ENCODE measurements at regions not wholly inside any gene's neighbourhood (a gene's known extent, or its start where the extent isn't known, plus 50 kb on each side); places are given as distances from the start of the nearest gene placed in this dataset.

GRCh38 chr9:108528231-108528630, 327.6 kb downstream of the ACTL7B start:
- 82 to 88% methylated on average over 5 of the region's 5 CpGs for WGBS, 2 experiments
- H3K9me3 ChIP-seq (ENCODE audit: control insufficient read depth, low read length): no peaks in the 10 kb centered on the region
- H3K27ac ChIP-seq (ENCODE audit: insufficient read depth, low read depth, low read length, poor library complexity, severe bottlenecking): no peak overlapping the region
- H3K36me3 ChIP-seq (ENCODE audit: control insufficient read depth, insufficient read depth, low read length): no peaks in the 10 kb centered on the region
- no peaks in the 10 kb centered on the region for H3K4me1 ChIP-seq (ENCODE audit: control insufficient read depth, insufficient read depth, low read length)
- H3K4me3 ChIP-seq (ENCODE audit: insufficient read depth, low read depth, low read length): no peak overlapping the region
- no peaks in the 10 kb centered on the region for H3K27me3 ChIP-seq (ENCODE audit: control insufficient read depth, insufficient read depth, low read length, poor library complexity, severe bottlenecking)

- Histone ChIP-seq H3K27me3 (ENCODE audit: control insufficient read depth, insufficient read depth, low read length, poor library complexity, severe bottlenecking) (no peaks in the 10 kb centered on the region), H3K4me3 (ENCODE audit: insufficient read depth, low read depth, low read length) (no peak overlapping the region), H3K9me3 (ENCODE audit: control insufficient read depth, low read length) (no peaks in the 10 kb centered on the region), H3K4me1 (ENCODE audit: control insufficient read depth, insufficient read depth, low read length) (no peaks in the 10 kb centered on the region), H3K36me3 (ENCODE audit: control insufficient read depth, insufficient read depth, low read length) (no peaks in the 10 kb centered on the region), H3K27ac (ENCODE audit: insufficient read depth, low read depth, low read length, poor library complexity, severe bottlenecking) (no peak overlapping the region)
- WGBS, 2 experiments: 99 to 100% methylated on average over 1 of the region's 1 CpG
Observed at GRCh38 chr9:108526518-108526917, 329.3 kb downstream of the ACTL7B start.

GRCh38 chr9:108525186-108525585, 330.6 kb downstream of the ACTL7B start:
- H3K4me3 ChIP-seq (ENCODE audit: insufficient read depth, low read depth, low read length): no peak overlapping the region
- 95 to 97% methylated on average over 4 of the region's 4 CpGs for WGBS, 2 experiments
- H3K27ac ChIP-seq (ENCODE audit: insufficient read depth, low read depth, low read length, poor library complexity, severe bottlenecking): no peak overlapping the region
- no peaks in the 10 kb centered on the region for H3K36me3 ChIP-seq (ENCODE audit: control insufficient read depth, insufficient read depth, low read length)
- H3K27me3 ChIP-seq (ENCODE audit: control insufficient read depth, insufficient read depth, low read length, poor library complexity, severe bottlenecking): no peaks in the 10 kb centered on the region
- H3K4me1 ChIP-seq (ENCODE audit: control insufficient read depth, insufficient read depth, low read length): no peaks in the 10 kb centered on the region
- H3K9me3 ChIP-seq (ENCODE audit: control insufficient read depth, low read length): no peaks in the 10 kb centered on the region

DNA sequence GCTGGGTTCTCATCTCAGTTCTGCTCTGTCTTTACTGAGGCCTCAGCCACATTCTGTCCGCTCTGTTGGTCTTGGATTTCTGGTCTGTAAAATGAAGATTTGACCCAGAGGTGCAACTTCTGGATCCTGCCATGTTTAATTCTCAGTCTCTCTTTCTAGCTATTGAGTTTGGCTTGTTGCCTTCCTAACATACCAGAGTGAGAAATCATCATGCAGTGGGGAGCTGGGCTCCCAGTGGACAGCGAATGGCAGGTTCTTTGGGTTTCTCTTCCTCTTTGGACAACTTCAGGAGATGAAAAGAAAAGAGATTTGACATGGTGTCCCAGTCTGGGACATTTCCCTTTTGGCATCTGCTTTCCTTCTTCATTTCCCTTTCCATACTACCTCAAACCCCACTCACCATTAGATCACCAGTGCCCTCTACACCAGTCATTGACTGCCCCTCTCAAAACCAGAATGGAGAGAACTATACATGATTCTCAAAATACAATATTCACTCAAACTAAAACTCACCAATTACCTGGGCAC, 334.7 kb downstream of the ACTL7B start:
- Histone ChIP-seq H3K27me3 (ENCODE audit: control insufficient read depth, insufficient read depth, low read length, poor library complexity, severe bottlenecking) (no peaks in the 10 kb centered on the region), H3K36me3 (ENCODE audit: control insufficient read depth, insufficient read depth, low read length) (no peaks in the 10 kb centered on the region), H3K4me3 (ENCODE audit: insufficient read depth, low read depth, low read length) (no peak overlapping the region), H3K27ac (ENCODE audit: insufficient read depth, low read depth, low read length, poor library complexity, severe bottlenecking) (no peak overlapping the region), H3K9me3 (ENCODE audit: control insufficient read depth, low read length) (no peaks in the 10 kb centered on the region), H3K4me1 (ENCODE audit: control insufficient read depth, insufficient read depth, low read length) (no peaks in the 10 kb centered on the region)
- WGBS, 2 experiments: 87 to 88% methylated on average over 2 of the region's 2 CpGs

DNA sequence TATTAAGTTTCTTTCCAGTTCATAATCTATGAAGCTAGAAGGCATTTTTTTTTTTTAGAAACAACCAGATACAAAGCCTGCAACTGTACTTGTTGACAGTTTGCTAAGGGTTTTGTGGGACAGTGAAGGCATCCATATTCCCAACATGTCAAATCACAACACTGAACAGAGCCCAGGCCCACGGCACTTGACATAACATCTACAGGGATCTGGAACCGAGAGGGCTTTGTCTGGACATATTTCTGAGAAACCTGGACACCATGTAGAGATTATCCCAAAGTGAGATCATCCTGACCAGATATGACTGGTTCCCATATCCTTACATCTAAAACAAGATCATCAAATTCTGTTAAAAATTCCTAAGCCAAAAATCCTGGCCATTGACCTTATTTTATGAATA, 336.3 kb downstream of the ACTL7B start:
- Histone ChIP-seq H3K27ac (ENCODE audit: insufficient read depth, low read depth, low read length, poor library complexity, severe bottlenecking) (no peak overlapping the region), H3K36me3 (ENCODE audit: control insufficient read depth, insufficient read depth, low read length) (no peaks in the 10 kb centered on the region), H3K9me3 (ENCODE audit: control insufficient read depth, low read length) (no peaks in the 10 kb centered on the region), H3K4me3 (ENCODE audit: insufficient read depth, low read depth, low read length) (no peak overlapping the region), H3K27me3 (ENCODE audit: control insufficient read depth, insufficient read depth, low read length, poor library complexity, severe bottlenecking) (no peaks in the 10 kb centered on the region), H3K4me1 (ENCODE audit: control insufficient read depth, insufficient read depth, low read length) (no peaks in the 10 kb centered on the region)
- 88 to 94% methylated on average over 2 of the region's 2 CpGs for WGBS, 2 experiments

GRCh38 chr9:108517651-108518365, 338.0 kb downstream of the ACTL7B start:
- 91 to 92% methylated on average over 9 of the region's 9 CpGs for WGBS, 2 experiments
- H3K9me3 ChIP-seq (ENCODE audit: control insufficient read depth, low read length): no peaks in the 10 kb centered on the region
- H3K27me3 ChIP-seq (ENCODE audit: control insufficient read depth, insufficient read depth, low read length, poor library complexity, severe bottlenecking): no peaks in the 10 kb centered on the region
- no peak overlapping the region for H3K4me3 ChIP-seq (ENCODE audit: insufficient read depth, low read depth, low read length)
- H3K36me3 ChIP-seq (ENCODE audit: control insufficient read depth, insufficient read depth, low read length): no peaks in the 10 kb centered on the region
- no peaks in the 10 kb centered on the region for H3K4me1 ChIP-seq (ENCODE audit: control insufficient read depth, insufficient read depth, low read length)
- H3K27ac ChIP-seq (ENCODE audit: insufficient read depth, low read depth, low read length, poor library complexity, severe bottlenecking): no peak overlapping the region

- H3K9me3 ChIP-seq (ENCODE audit: control insufficient read depth, low read length): no peaks in the 10 kb centered on the region
- H3K4me1 ChIP-seq (ENCODE audit: control insufficient read depth, insufficient read depth, low read length): no peaks in the 10 kb centered on the region
- no peak overlapping the region for H3K27ac ChIP-seq (ENCODE audit: insufficient read depth, low read depth, low read length, poor library complexity, severe bottlenecking)
- no peaks in the 10 kb centered on the region for H3K36me3 ChIP-seq (ENCODE audit: control insufficient read depth, insufficient read depth, low read length)
- 92 to 98% methylated on average over 4 of the region's 4 CpGs for WGBS, 2 experiments
- H3K4me3 ChIP-seq (ENCODE audit: insufficient read depth, low read depth, low read length): no peak overlapping the region
- no peaks in the 10 kb centered on the region for H3K27me3 ChIP-seq (ENCODE audit: control insufficient read depth, insufficient read depth, low read length, poor library complexity, severe bottlenecking)
Observed at GRCh38 chr9:108516391-108516790, 339.4 kb downstream of the ACTL7B start.

GRCh38 chr9:108515856-108516255, 339.9 kb downstream of the ACTL7B start:
- H3K4me1 ChIP-seq (ENCODE audit: control insufficient read depth, insufficient read depth, low read length): no peaks in the 10 kb centered on the region
- no peaks in the 10 kb centered on the region for H3K36me3 ChIP-seq (ENCODE audit: control insufficient read depth, insufficient read depth, low read length)
- H3K9me3 ChIP-seq (ENCODE audit: control insufficient read depth, low read length): no peaks in the 10 kb centered on the region
- no peak overlapping the region for H3K27ac ChIP-seq (ENCODE audit: insufficient read depth, low read depth, low read length, poor library complexity, severe bottlenecking)
- WGBS, 2 experiments: 81 to 96% methylated on average over 2 of the region's 2 CpGs
- no peak overlapping the region for H3K4me3 ChIP-seq (ENCODE audit: insufficient read depth, low read depth, low read length)
- H3K27me3 ChIP-seq (ENCODE audit: control insufficient read depth, insufficient read depth, low read length, poor library complexity, severe bottlenecking): no peaks in the 10 kb centered on the region

- Histone ChIP-seq H3K36me3 (ENCODE audit: control insufficient read depth, insufficient read depth, low read length) (no peaks in the 10 kb centered on the region), H3K4me3 (ENCODE audit: insufficient read depth, low read depth, low read length) (no peak overlapping the region), H3K27me3 (ENCODE audit: control insufficient read depth, insufficient read depth, low read length, poor library complexity, severe bottlenecking) (no peaks in the 10 kb centered on the region), H3K27ac (ENCODE audit: insufficient read depth, low read depth, low read length, poor library complexity, severe bottlenecking) (no peak overlapping the region), H3K4me1 (ENCODE audit: control insufficient read depth, insufficient read depth, low read length) (no peaks in the 10 kb centered on the region), H3K9me3 (ENCODE audit: control insufficient read depth, low read length) (no peaks in the 10 kb centered on the region)
- 85% methylated on average over 5 of the region's 5 CpGs for WGBS, 2 experiments
Observed at GRCh38 chr9:108512426-108513173, 343.2 kb downstream of the ACTL7B start.

GRCh38 chr9:108511307-108511706, 344.5 kb downstream of the ACTL7B start:
- Histone ChIP-seq H3K27me3 (ENCODE audit: control insufficient read depth, insufficient read depth, low read length, poor library complexity, severe bottlenecking) (no peaks in the 10 kb centered on the region), H3K36me3 (ENCODE audit: control insufficient read depth, insufficient read depth, low read length) (no peaks in the 10 kb centered on the region), H3K4me3 (ENCODE audit: insufficient read depth, low read depth, low read length) (no peak overlapping the region), H3K4me1 (ENCODE audit: control insufficient read depth, insufficient read depth, low read length) (no peaks in the 10 kb centered on the region), H3K27ac (ENCODE audit: insufficient read depth, low read depth, low read length, poor library complexity, severe bottlenecking) (no peak overlapping the region), H3K9me3 (ENCODE audit: control insufficient read depth, low read length) (no peaks in the 10 kb centered on the region)
- WGBS, 2 experiments: 92 to 94% methylated on average over 5 of the region's 5 CpGs
